ENCODE measurements at regions not wholly inside any gene's neighbourhood (a gene's known extent, or its start where the extent isn't known, plus 50 kb on each side); places are given as distances from the start of the nearest gene placed in this dataset.

- Mint-ChIP-seq H3K9me3 (no peaks in the 10 kb centered on the region), H3K27ac (no peak overlapping the region), H3K36me3 (ENCODE audit: low read depth) (no peaks in the 10 kb centered on the region), H3K4me3 (no peak overlapping the region), H3K27me3 (no peaks in the 10 kb centered on the region), H3K4me1 (ENCODE audit: low read depth) (no peaks in the 10 kb centered on the region)
- ChIA-PET CTCF (no interaction called here), POLR2A (no interaction called here)
- DNase-seq: no peak
- no peak for ATAC-seq
- intact Hi-C loops (cut with micrococcal nuclease): no loop called here
- TF ChIP-seq CTCF (IDR thresholded peaks at IDR 0.05): no peak
Measured at GRCh38 chr4:116055857-116056827, 942.7 kb upstream of the NDST4 start.

- POLR2A ChIA-PET: no interaction called here
- H3K27ac Mint-ChIP-seq: no peak overlapping the region
- CTCF ChIA-PET: no interaction called here
- H3K4me1 Mint-ChIP-seq (ENCODE audit: low read depth): no peaks in the 10 kb centered on the region
- DNase-seq (no peak), ATAC-seq (no peak)
- TF ChIP-seq CTCF (IDR thresholded peaks at IDR 0.05): no peak
- H3K36me3 Mint-ChIP-seq (ENCODE audit: low read depth): no peaks in the 10 kb centered on the region
- no peaks in the 10 kb centered on the region for H3K27me3 Mint-ChIP-seq
- H3K4me3 Mint-ChIP-seq: no peak overlapping the region
- peaks cover 4% of the 10 kb centered on the region for H3K9me3 Mint-ChIP-seq
- intact Hi-C loops (cut with micrococcal nuclease): no loop called here
Measured at GRCh38 chr4:116027311-116027710, 913.9 kb upstream of the NDST4 start.

- Mint-ChIP-seq H3K27ac (no peak overlapping the region), H3K4me1 (ENCODE audit: low read depth) (no peaks in the 10 kb centered on the region), H3K4me3 (no peak overlapping the region), H3K9me3 (peaks cover 7% of the 10 kb centered on the region), H3K27me3 (no peaks in the 10 kb centered on the region), H3K36me3 (ENCODE audit: low read depth) (no peaks in the 10 kb centered on the region)
- DNase-seq (no peak), ATAC-seq (no peak)
- intact Hi-C loops (cut with micrococcal nuclease): no loop called here
- POLR2A ChIA-PET: no interaction called here
- TF ChIP-seq CTCF (IDR thresholded peaks at IDR 0.05): no peak
- CTCF ChIA-PET: no interaction called here
Measured at GRCh38 chr4:116024954-116025708, 911.7 kb upstream of the NDST4 start.

GRCh38 chr4:116023049-116023448, 909.6 kb upstream of the NDST4 start:
- DNase-seq (no peak), ATAC-seq (no peak)
- TF ChIP-seq CTCF (IDR thresholded peaks at IDR 0.05): no peak
- H3K4me3 Mint-ChIP-seq: no peak overlapping the region
- ChIA-PET CTCF (no interaction called here), POLR2A (no interaction called here)
- intact Hi-C loops (cut with micrococcal nuclease): no loop called here
- H3K27ac Mint-ChIP-seq: no peak overlapping the region
- no peaks in the 10 kb centered on the region for H3K4me1 Mint-ChIP-seq (ENCODE audit: low read depth)
- peaks cover 6% of the 10 kb centered on the region for H3K9me3 Mint-ChIP-seq
- no peaks in the 10 kb centered on the region for H3K36me3 Mint-ChIP-seq (ENCODE audit: low read depth)
- H3K27me3 Mint-ChIP-seq: no peaks in the 10 kb centered on the region

- Mint-ChIP-seq H3K27me3 (no peaks in the 10 kb centered on the region), H3K4me3 (no peak overlapping the region), H3K9me3 (peaks cover 20% of the 10 kb centered on the region), H3K4me1 (ENCODE audit: low read depth) (no peaks in the 10 kb centered on the region), H3K36me3 (ENCODE audit: low read depth) (peaks cover 2% of the 10 kb centered on the region), H3K27ac (no peak overlapping the region)
- POLR2A ChIA-PET: no interaction called here
- CTCF ChIA-PET: no interaction called here
- intact Hi-C loops (cut with micrococcal nuclease): no loop called here
- DNase-seq (no peak), ATAC-seq (no peak)
- TF ChIP-seq CTCF (IDR thresholded peaks at IDR 0.05): no peak
Measured at GRCh38 chr4:116020141-116020722, 906.8 kb upstream of the NDST4 start.

Measured in activated CD8-positive, alpha-beta T cell treated with anti-CD3 and anti-CD28 coated beads for 36 hours (primary cell).